ENCODE measurements at regions not wholly inside any gene's neighbourhood (a gene's known extent, or its start where the extent isn't known, plus 50 kb on each side); places are given as distances from the start of the nearest gene placed in this dataset.

GRCh38 chr21:32062591-32063227, 189.9 kb downstream of the HUNK start:
- TF ChIP-seq REST (IDR thresholded peaks at IDR 0.05; ENCODE audit: unreplicated experiment), result no peak
- TF ChIP-seq, protein P1, sequence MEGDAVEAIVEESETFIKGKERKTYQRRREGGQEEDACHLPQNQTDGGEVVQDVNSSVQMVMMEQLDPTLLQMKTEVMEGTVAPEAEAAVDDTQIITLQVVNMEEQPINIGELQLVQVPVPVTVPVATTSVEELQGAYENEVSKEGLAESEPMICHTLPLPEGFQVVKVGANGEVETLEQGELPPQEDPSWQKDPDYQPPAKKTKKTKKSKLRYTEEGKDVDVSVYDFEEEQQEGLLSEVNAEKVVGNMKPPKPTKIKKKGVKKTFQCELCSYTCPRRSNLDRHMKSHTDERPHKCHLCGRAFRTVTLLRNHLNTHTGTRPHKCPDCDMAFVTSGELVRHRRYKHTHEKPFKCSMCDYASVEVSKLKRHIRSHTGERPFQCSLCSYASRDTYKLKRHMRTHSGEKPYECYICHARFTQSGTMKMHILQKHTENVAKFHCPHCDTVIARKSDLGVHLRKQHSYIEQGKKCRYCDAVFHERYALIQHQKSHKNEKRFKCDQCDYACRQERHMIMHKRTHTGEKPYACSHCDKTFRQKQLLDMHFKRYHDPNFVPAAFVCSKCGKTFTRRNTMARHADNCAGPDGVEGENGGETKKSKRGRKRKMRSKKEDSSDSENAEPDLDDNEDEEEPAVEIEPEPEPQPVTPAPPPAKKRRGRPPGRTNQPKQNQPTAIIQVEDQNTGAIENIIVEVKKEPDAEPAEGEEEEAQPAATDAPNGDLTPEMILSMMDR (conservative IDR thresholded peaks at IDR 0.05; ENCODE audit: low read depth in 2 of 2), result no peak
- no peak for TF ChIP-seq CREB1 (CRISPR knock-in tag; IDR thresholded peaks at IDR 0.05; ENCODE audit: low read depth)
- no peak for TF ChIP-seq POLR2AphosphoS5 (IDR thresholded peaks at IDR 0.05; ENCODE audit: low read depth)
- TF ChIP-seq EZH2 (IDR thresholded peaks at IDR 0.05; ENCODE audit: low read depth, unreplicated experiment), result no peak
- TF ChIP-seq EZH2phosphoT487 (IDR thresholded peaks at IDR 0.05; ENCODE audit: unreplicated experiment), result no peak
- TF ChIP-seq JUNB (IDR thresholded peaks at IDR 0.05; ENCODE audit: unreplicated experiment), result no peak
- no peak for TF ChIP-seq ZNF462 (CRISPR knock-in tag; IDR thresholded peaks at IDR 0.05)
- TF ChIP-seq ZNF331 (CRISPR knock-in tag; IDR thresholded peaks at IDR 0.05; ENCODE audit: low read depth), result no peak
- no peak for TF ChIP-seq ZNF114 (CRISPR knock-in tag; IDR thresholded peaks at IDR 0.05)
- no peak for TF ChIP-seq STAT1 (IDR thresholded peaks at IDR 0.05; ENCODE audit: unreplicated experiment)
